Activated CD4-positive, alpha-beta T cell treated with anti-CD3 and anti-CD28 coated beads for 36 hours (primary cell): ENCODE measurements at regions not wholly inside any gene's neighbourhood (a gene's known extent, or its start where the extent isn't known, plus 50 kb on each side); places are given as distances from the start of the nearest gene placed in this dataset.

ENCODE experiments used
- ATAC-seq: fragments of 200-7000 bp; cut with Tn5 transposase; one replicate; pipeline ENCODE4 v1.10.0; 2021; ENCODE audit warnings: mild to moderate bottlenecking, moderate library complexity
- CTCF ChIA-PET: fragments of 350-600 bp; sonication (Branson Sonifier 250); formaldehyde crosslinking; loops from one replicate; lab custom pipeline; 2021; ENCODE audit warnings: antibody characterized with exemption; lab: Charles Lee
- POLR2A ChIA-PET: fragments of 350-600 bp; sonication (Branson Sonifier 250); formaldehyde crosslinking; loops from one replicate; lab custom pipeline; 2021; ENCODE audit warnings: antibody characterized with exemption, inconsistent platforms; lab: Charles Lee
- DNase-seq: peaks from one replicate; pipeline ENCODE4 v3.0.0-alpha.2; 2020
- H3K27ac Mint-ChIP-seq: one replicate; pipeline ENCODE4 v1.8.0; 2021; ENCODE audit warnings: mixed read lengths
- H3K27me3 Mint-ChIP-seq: one replicate; pipeline ENCODE4 v1.8.0; 2021; ENCODE audit warnings: mixed read lengths
- H3K36me3 Mint-ChIP-seq: one replicate; pipeline ENCODE4 v1.8.0; 2021; ENCODE audit warnings: low read depth, mixed read lengths
- H3K4me1 Mint-ChIP-seq: one replicate; pipeline ENCODE4 v1.8.0; 2021; ENCODE audit warnings: mixed read lengths
- H3K4me3 Mint-ChIP-seq: one replicate; pipeline ENCODE4 v1.8.0; 2021; ENCODE audit warnings: mild to moderate bottlenecking, moderate library complexity, mixed read lengths
- H3K9me3 Mint-ChIP-seq: one replicate; pipeline ENCODE4 v1.8.0; 2021; ENCODE audit warnings: low read depth, mixed read lengths
- intact Hi-C, 2 experiments: fragments of 100-400 bp; cut with DNase I in 1 of 2; cut with micrococcal nuclease in 1 of 2; formaldehyde crosslinking; loops; one replicate each; pipeline versions ENCODE4 v1.14.2 to v1.15.1; 2022 to 2024; cut with DNase I, micrococcal nuclease

DNA sequence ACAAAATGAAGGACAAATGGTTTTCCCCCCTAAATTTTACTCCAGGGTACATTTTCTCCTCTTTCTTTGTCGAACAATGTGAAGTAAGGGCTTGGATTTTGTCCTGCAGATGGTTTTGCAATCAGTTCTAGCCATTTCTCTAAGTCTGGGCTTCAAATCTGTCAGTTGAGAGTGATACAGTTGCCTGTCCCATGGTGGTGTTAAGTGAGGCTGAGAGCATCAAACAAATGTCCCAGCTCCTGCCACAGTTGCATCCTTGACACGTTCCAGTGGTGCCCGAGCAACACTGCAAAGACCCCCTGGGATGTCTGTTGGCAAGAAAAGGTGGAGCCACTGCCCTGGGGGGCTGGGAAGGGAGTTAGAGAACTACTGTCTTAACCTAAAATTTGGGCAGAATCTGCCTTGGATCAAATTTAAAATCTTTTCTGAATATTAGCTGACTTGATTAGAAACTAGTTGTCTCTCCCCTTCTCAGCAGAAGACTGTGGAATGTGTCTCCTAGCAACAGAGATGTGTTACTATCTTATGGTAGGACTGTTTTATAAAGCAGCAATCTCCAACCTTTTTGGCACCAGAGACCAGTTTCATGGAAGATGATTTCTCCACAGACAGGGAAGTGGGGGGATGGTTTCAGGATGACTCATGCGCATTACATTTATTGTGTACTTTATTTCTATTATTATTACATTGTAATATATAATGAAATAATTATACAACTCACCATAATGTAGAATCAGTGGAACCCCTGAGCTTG lies 102.0 kb upstream of the STEAP1B start:
- peaks cover 21% of the 10 kb centered on the region for H3K27me3 Mint-ChIP-seq
- H3K36me3 Mint-ChIP-seq: no peaks in the 10 kb centered on the region
- intact Hi-C loops: no loop called here
- POLR2A ChIA-PET: no interaction called here
- H3K9me3 Mint-ChIP-seq: no peaks in the 10 kb centered on the region
- H3K4me3 Mint-ChIP-seq: no peak overlapping the region
- no peak overlapping the region for H3K27ac Mint-ChIP-seq
- peaks cover 5% of the 10 kb centered on the region for H3K4me1 Mint-ChIP-seq
- CTCF ChIA-PET: interaction anchor here (0.5 kb wide), 1 partner anchor 11 kb away, joined by 3 read pairs; no protein-coding TSS in a partner anchor
- DNase-seq (no peak), ATAC-seq (no peak)

DNA sequence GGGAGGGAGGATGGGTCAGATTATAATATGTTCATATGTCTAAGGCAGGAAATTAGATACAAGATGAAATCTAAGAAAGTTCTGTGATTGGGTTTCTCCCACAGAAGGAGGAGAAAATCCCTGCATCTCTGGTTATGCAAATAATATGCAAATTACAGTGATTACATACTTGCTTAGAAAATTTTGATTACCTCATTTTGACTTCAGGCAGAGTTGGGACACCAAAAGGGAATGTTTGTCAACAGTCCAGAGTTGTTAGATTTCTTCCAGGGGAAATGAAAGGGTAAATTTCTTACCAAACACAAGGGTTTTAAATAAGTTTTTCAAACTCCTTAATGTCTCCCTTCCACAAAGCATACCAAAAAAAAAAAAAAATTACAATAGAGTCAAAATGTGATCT lies 101.4 kb upstream of the STEAP1B start:
- DNase-seq (no peak), ATAC-seq (peak; percentile 23)
- POLR2A ChIA-PET: no interaction called here
- Mint-ChIP-seq H3K4me1 (peaks cover 5% of the 10 kb centered on the region), H3K27ac (no peak overlapping the region), H3K4me3 (no peak overlapping the region), H3K36me3 (no peaks in the 10 kb centered on the region), H3K9me3 (no peaks in the 10 kb centered on the region), H3K27me3 (peaks cover 21% of the 10 kb centered on the region)
- CTCF ChIA-PET: interaction anchor here (0.5 kb wide), 1 partner anchor 12 kb away, joined by 3 read pairs; no protein-coding TSS in a partner anchor
- intact Hi-C loops: no loop called here

DNA sequence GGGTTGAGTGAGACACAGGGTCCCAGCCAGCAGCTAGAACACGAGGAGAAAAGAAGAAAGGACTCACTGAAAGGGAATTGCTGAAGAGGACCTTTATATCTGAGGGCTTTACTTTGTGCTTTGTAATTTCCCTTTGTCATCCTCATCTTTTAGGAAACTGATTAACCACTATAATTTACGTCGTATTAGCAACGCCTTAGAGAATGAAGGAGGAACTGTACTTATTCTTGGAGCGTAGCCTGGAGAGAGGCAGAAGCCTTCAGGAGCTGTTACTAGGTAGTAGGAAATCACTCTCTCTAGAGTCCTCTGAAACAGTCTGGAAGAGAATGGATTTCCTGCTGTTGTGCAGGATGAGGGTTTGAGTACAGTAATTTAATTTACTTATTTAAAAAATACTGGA lies 101.0 kb upstream of the STEAP1B start:
- POLR2A ChIA-PET: no interaction called here
- intact Hi-C loops: no loop called here
- H3K27me3 Mint-ChIP-seq: peaks cover 21% of the 10 kb centered on the region
- DNase-seq (no peak), ATAC-seq (no peak)
- no peaks in the 10 kb centered on the region for H3K36me3 Mint-ChIP-seq
- H3K4me3 Mint-ChIP-seq: no peak overlapping the region
- no peak overlapping the region for H3K27ac Mint-ChIP-seq
- H3K4me1 Mint-ChIP-seq: peaks cover 5% of the 10 kb centered on the region
- CTCF ChIA-PET: no interaction called here
- H3K9me3 Mint-ChIP-seq: no peaks in the 10 kb centered on the region

DNA sequence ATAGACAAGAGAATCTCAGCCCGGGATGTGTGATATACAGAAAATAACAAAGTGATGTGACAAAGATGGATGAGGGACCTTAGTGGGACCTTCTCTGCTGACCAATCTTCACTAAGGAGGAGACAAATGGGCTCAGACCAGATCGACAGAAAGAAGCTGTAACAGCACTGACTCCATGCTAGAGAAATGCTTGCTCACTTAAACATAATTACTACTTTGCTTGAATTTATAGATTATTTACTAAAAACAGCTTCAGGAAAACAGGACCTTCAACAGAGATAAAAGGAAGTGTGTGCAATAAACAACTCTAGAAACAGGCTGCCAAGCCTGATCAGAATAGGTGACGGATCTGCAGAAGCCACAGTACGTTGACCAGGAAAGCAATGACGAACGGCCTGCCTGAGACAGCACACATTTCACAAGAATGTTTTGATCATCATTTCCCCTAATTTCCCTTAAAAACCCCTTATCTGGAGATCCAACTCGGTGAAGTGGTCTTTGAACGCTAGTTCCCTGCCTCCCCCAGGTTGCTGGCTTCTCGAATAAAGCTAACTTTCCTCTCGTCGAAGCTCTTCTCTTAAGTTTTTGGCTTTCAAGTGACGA lies 98.4 kb upstream of the STEAP1B start:
- ChIA-PET POLR2A (no interaction called here), CTCF (interaction anchor here (1.1 to 1.2 kb wide), 2 partner anchors 38 to 127 kb away, joined by 3 read pairs; no protein-coding TSS in a partner anchor)
- Mint-ChIP-seq H3K27ac (no peak overlapping the region), H3K4me3 (no peak overlapping the region), H3K36me3 (no peaks in the 10 kb centered on the region), H3K27me3 (peaks cover 21% of the 10 kb centered on the region), H3K9me3 (no peaks in the 10 kb centered on the region), H3K4me1 (peaks cover 5% of the 10 kb centered on the region)
- ATAC-seq (no peak), DNase-seq (no peak)
- intact Hi-C loops: no loop called here

DNA sequence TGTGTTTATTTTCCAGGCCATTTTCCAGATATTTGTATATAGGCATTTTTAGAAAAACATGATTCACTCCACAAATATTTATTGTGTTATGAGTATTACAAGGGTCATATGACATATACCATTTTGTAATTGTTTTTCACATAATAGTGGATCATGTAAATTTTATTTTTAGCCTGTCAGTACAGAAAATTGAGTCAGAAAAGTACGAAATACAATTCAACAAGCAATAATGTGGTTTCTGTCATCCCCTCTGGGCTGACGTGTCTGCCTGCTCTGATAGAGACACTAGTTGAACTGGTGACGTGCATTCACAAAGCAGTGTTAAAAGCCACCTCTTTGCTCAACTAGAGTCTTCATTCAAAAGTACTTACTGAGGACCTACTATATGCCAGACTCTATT lies 97.9 kb upstream of the STEAP1B start:
- intact Hi-C loops: no loop called here
- no peak overlapping the region for H3K4me3 Mint-ChIP-seq
- ChIA-PET CTCF (interaction anchor here (1.2 kb wide), 1 partner anchor 37 kb away, joined by 3 read pairs; no protein-coding TSS in a partner anchor), POLR2A (no interaction called here)
- H3K27me3 Mint-ChIP-seq: peaks cover 18% of the 10 kb centered on the region
- ATAC-seq (no peak), DNase-seq (no peak)
- no peak overlapping the region for H3K27ac Mint-ChIP-seq
- no peaks in the 10 kb centered on the region for H3K9me3 Mint-ChIP-seq
- H3K36me3 Mint-ChIP-seq: no peaks in the 10 kb centered on the region
- H3K4me1 Mint-ChIP-seq: peaks cover 5% of the 10 kb centered on the region

DNA sequence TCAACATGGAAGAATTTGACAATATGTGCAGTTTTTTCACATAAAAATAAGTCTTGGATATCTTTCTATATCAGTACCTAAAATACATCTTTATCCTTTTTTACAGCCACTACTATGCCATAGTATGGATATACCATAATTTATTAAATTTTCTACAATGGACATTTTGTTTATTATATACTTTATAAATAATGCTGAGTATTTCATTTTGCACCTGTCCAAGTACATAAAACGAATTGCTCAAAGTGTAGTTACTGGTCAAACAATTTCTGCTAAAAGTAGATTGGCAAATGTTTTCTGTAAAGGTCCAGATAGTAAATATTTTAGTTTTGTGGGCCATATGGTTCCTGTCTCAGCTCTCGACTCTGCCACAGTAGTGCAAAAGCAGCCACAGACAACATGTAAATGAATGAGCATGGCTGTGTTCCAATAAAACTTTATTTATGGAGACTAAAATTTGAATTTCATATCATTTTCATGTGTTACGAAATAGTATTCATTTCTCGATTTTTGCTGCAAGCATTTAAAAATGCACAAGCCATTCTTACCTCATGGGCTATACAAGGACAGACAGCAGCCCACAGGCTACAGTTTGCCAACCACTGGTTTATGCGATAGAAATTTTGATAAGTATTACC lies 96.9 kb upstream of the STEAP1B start:
- Mint-ChIP-seq H3K4me1 (peaks cover 4% of the 10 kb centered on the region), H3K9me3 (no peaks in the 10 kb centered on the region), H3K36me3 (no peaks in the 10 kb centered on the region), H3K27me3 (peaks cover 22% of the 10 kb centered on the region), H3K27ac (no peak overlapping the region), H3K4me3 (no peak overlapping the region)
- CTCF ChIA-PET: interaction anchor here (1.0 kb wide), 1 partner anchor 13 kb away, joined by 3 read pairs; no protein-coding TSS in a partner anchor
- intact Hi-C loops: no loop called here
- DNase-seq: no peak
- POLR2A ChIA-PET: no interaction called here
- no peak for ATAC-seq

DNA sequence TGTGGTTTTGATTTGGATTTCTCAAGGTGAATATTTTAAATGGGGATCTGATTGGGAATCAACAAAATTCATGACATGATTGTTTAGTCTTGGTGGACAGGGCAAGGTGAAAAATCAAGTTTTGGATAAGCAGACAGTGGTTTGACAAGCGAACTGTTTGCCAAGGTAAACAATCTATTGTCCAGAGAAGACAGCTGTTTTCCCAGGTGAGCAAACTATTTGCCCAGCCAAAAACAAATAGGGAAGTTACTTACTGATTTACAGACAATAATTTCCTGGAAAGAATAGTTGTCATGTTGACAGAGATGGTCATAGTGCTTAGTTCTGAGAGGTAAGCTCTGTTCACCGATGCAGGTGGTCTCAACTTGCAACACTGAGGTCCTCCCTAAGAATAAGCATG lies 94.0 kb upstream of the STEAP1B start:
- intact Hi-C loops: no loop called here
- POLR2A ChIA-PET: no interaction called here
- no peak overlapping the region for H3K4me3 Mint-ChIP-seq
- DNase-seq (no peak), ATAC-seq (no peak)
- H3K27ac Mint-ChIP-seq: no peak overlapping the region
- no peaks in the 10 kb centered on the region for H3K4me1 Mint-ChIP-seq
- H3K27me3 Mint-ChIP-seq: peaks cover 34% of the 10 kb centered on the region
- CTCF ChIA-PET: interaction anchor here (1.0 kb wide), 1 partner anchor 132 kb away, joined by 3 read pairs; no protein-coding TSS in a partner anchor
- H3K9me3 Mint-ChIP-seq: no peaks in the 10 kb centered on the region
- no peaks in the 10 kb centered on the region for H3K36me3 Mint-ChIP-seq

DNA sequence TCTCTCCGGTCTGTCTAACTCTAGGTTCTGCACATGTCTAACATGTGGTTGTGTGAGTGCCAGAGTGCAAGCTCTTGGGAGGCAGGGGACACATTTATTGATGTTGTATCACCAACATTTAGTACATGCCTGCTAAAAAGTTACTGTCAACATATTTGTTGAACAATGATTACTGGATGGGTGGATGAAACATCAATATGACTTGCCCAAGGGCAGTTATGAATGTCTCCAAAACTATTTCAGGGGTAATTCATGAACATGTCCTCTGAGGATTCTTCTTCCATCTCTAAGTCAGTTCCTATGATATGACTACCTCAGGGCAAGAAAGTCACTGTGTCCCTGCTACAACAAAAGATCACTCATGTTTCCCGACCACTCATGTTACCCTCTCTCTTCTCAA lies 91.3 kb upstream of the STEAP1B start:
- intact Hi-C loops: no loop called here
- Mint-ChIP-seq H3K27ac (no peak overlapping the region), H3K27me3 (peaks cover 32% of the 10 kb centered on the region), H3K4me1 (peaks cover 15% of the 10 kb centered on the region), H3K9me3 (no peaks in the 10 kb centered on the region), H3K36me3 (no peaks in the 10 kb centered on the region), H3K4me3 (no peak overlapping the region)
- DNase-seq: no peak
- ChIA-PET CTCF (no interaction called here), POLR2A (no interaction called here)
- ATAC-seq: no peak

DNA sequence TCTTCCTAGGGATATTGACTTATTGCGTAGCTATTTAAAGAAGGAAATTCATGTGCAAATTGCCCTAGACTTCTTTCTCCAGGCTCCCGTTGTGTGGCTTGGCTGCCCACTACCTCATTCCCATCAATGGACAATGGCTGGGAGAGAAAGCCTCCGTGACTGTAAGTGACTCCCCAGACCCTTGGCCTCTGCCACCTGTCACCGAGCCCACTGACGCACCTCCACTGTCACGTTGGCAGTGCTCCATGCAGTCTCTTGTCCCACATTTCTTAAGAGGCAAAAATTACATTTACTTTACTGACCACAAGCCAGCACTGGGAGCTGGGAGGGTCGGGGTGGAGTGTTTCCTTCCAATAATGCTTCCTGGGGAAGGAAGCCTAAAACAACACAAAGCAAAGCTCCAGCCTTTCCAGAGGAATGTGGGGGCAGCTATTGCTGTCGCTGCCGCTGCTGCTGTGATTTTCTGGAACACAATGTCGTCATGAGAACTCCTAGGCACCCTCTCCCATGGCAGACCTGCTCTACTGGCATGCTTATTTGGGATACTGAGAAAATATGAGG lies 89.7 kb upstream of the STEAP1B start:
- CTCF ChIA-PET: interaction anchor here (0.6 to 1.4 kb wide), 3 partner anchors 15 to 133 kb away, joined by 3 to 6 read pairs (median 4); no protein-coding TSS in a partner anchor
- DNase-seq: no peak
- Mint-ChIP-seq H3K27ac (no peak overlapping the region), H3K36me3 (no peaks in the 10 kb centered on the region), H3K4me3 (no peak overlapping the region), H3K4me1 (peaks cover 15% of the 10 kb centered on the region), H3K27me3 (peaks cover 33% of the 10 kb centered on the region), H3K9me3 (no peaks in the 10 kb centered on the region)
- POLR2A ChIA-PET: no interaction called here
- no peak for ATAC-seq
- intact Hi-C loops: no loop called here

DNA sequence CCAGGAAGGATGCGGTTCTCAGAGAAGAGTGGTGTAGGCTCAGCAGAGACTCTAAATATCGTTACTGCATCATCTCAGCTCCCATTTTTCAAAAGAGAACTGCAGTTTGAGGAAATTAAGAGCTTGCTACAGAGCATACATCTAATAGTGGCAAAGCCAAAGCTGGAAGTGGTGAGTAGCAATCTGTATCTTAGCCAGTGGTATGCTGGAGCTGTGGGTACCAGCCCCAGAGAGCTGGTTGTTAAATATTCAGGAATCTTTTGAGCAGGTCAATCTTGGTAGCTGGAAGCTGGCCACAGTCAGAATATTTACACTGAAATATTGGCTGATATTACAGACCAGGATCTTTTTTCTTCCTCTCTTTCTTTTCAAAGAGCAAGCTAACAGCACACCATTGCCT lies 88.4 kb upstream of the STEAP1B start:
- CTCF ChIA-PET: interaction anchor here (0.9 to 1.4 kb wide), 4 partner anchors 28 to 194 kb away, joined by 3 to 6 read pairs (median 4); no protein-coding TSS in a partner anchor
- no peak for ATAC-seq

DNA sequence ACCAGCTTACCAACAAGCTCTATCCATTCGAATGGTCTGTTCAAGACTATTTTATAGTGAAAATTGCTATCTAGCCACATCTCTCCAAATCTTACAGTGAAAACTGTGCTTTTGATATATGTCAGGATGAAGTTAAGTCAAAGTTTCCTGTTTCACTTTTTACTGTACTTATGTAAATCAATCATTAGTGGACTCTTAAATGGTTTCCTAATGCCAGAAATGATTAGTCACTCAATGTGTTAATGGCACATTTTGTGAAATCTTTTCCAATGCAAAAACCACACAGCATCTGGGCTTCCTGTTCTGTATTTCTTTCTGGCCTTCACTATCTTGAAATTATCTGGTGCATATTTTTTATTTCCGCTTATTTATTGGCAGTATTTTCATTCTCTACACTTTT lies 87.3 kb upstream of the STEAP1B start:
- ChIA-PET CTCF (no interaction called here), POLR2A (no interaction called here)
- Mint-ChIP-seq H3K4me1 (peaks cover 15% of the 10 kb centered on the region), H3K36me3 (no peaks in the 10 kb centered on the region), H3K27ac (peak overlapping the region; percentile 14), H3K9me3 (no peaks in the 10 kb centered on the region), H3K4me3 (no peak overlapping the region), H3K27me3 (peaks cover 27% of the 10 kb centered on the region)
- DNase-seq: no peak
- no peak for ATAC-seq
- intact Hi-C loops: loop anchor here (1.0 to 2.0 kb wide), 3 partner anchors 53 to 111 kb away; no protein-coding TSS in a partner anchor

More for the DNA sequence above, 88.4 kb upstream of the STEAP1B start:
- Mint-ChIP-seq H3K4me1 (peaks cover 15% of the 10 kb centered on the region), H3K27me3 (peaks cover 30% of the 10 kb centered on the region), H3K4me3 (no peak overlapping the region), H3K9me3 (no peaks in the 10 kb centered on the region), H3K36me3 (no peaks in the 10 kb centered on the region), H3K27ac (no peak overlapping the region)
- POLR2A ChIA-PET: no interaction called here
- intact Hi-C loops: no loop called here
- no peak for DNase-seq
